ENCODE measurements at regions not wholly inside any gene's neighbourhood (a gene's known extent, or its start where the extent isn't known, plus 50 kb on each side); places are given as distances from the start of the nearest gene placed in this dataset.

DNA sequence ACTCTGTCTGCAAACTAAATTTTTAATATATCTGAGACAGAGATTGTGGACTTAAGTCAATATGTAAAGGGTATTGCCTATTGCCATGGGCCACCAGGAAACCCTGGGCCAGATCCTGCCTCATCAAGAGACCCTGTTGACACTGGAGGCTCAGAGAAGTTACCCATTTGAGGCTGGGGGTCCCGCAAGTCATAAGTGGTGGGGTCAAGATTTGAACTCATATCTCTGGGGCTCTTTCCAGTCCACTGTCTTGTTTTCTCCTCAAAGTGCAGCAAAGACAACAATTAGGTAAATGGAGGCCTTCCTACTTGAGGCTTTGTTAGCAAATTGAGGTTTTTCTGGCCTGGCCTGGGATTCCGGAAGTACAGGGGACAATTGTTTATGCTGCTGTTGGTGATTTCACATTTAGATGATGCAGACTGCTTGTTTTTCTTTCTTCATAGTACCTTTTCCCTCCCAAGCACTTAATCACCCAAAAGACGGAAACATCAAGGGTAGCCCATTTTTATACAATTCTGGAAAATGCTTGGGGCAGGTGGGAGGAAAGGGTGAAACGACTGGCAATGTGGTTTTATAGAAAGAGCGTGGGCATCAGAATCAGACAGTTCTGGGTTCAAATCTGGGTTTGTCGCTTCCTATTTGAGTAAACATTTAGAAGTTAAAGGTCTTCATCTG, 160.0 kb downstream of the SMIM20 start:
- no peak for DNase-seq (ENCODE audit: low read depth)

DNA sequence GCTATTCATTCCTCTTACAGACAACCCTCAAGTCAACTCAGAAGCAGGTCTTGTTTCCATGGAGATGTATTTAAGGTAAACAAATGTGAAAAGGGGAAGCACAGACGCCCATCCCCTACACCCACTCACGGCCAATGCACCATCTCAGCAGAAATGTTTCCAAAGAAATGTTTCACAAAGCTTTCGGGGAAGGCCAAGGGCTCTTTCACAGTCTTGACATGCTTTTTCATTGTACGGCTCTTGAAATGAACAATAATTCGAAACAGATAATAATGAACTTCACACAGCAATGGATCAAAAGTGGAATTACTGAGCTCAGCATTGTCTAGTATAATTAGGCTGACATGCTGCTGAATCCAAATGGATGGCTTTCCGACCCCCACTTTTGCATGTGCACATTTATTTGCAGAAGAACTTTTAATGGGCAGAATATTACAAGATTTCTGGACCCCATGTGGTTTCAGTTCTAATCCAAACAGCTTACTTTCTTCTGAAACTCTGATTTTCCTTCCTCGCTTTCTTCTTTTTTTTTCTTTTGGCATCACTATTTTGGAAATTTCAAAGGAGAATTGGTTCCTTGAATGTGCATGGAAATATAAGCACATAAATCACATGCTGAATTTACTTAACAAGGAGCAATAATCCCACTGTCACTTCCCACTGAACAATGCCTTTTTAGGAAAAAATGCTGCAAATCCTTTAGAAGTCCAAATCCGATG, 160.9 kb downstream of the SMIM20 start:
- DNase-seq (ENCODE audit: low read depth), result no peak

DNA sequence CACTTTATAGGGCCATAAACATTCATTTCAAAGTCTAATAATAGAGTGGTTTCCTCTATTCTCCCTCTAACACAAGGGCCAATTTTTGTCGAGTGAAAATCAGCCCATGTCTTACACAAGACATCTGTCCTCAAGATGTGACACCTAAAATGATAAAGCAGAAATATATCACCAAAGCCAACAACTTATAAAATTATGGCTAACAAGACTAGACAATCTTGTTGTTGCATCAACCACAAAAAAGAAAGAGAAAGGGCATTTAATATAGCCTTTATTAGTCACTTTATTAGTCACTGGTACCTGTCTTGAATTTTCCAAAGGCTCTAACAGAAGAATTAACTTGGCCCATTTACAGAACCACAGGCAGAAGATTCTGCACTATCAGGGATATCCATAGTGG, 161.6 kb downstream of the SMIM20 start:
- DNase-seq (ENCODE audit: low read depth), result no peak

DNA sequence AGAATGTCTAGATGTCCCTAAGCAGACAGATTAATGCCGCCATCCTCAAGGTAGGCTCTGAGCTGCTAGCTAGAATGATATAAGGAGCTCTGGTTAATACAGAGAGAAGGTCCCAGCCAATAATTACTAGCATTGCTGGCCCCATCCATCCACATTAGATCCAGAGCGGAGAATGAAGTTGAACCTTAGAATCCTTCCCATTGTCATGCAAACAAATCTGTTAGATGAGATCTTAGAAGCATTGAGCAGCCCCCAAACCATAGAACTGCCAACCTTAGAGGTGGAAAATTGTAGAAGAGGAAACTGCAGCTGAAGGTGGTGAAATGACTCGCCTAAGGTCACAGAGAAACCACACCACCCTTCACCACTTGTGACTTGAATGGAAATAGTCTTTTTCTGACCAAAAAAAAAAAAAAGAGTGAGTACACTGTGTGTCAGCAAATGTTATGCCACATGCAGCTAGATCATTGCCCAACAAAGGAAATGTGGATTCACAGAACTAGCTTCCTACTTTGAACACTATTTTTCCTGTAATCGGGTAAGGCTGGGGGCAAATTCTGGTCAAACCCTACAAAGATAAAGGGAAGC, 162.1 kb downstream of the SMIM20 start:
- no peak for DNase-seq (ENCODE audit: low read depth)

DNA sequence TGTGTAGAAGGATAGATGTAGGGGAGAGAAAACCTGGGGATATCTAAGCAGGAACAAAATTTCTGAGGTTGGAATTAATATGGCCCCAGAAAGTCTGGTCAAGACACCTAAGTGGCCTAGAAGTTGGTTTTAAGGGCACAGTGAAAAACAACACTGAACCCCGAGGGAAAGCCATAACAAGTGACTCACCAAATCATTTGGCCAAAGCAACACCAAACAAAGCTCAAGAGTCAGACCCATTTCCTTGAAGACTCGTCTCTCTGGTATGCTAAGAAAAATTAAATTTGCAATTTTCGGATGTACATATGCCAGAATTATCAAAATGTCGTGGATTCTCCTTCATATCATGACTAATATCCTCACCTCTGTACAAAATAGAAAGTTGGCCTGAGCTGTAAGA, 162.9 kb downstream of the SMIM20 start:
- DNase-seq (ENCODE audit: low read depth), result no peak

DNA sequence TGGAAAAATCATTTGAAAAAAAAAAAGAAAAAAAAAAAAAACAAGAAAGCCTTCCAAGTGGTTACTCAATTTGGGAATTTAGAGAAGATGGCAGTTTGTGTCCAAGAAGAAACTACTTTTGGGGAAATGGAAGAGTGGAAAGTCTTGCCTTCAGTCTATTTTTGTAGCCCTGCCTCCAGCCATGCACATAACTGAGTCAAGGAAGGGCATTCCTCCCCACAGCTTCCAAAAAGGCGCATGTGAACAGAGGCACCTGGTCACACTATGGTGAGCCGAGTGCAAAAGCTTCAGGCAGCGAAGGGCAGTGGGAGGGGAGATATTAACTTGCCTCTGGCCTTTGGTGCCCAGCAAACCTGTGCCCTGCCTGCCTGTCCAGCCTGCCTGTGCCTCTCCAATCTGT, 163.7 kb downstream of the SMIM20 start:
- no peak for DNase-seq (ENCODE audit: low read depth)

DNA sequence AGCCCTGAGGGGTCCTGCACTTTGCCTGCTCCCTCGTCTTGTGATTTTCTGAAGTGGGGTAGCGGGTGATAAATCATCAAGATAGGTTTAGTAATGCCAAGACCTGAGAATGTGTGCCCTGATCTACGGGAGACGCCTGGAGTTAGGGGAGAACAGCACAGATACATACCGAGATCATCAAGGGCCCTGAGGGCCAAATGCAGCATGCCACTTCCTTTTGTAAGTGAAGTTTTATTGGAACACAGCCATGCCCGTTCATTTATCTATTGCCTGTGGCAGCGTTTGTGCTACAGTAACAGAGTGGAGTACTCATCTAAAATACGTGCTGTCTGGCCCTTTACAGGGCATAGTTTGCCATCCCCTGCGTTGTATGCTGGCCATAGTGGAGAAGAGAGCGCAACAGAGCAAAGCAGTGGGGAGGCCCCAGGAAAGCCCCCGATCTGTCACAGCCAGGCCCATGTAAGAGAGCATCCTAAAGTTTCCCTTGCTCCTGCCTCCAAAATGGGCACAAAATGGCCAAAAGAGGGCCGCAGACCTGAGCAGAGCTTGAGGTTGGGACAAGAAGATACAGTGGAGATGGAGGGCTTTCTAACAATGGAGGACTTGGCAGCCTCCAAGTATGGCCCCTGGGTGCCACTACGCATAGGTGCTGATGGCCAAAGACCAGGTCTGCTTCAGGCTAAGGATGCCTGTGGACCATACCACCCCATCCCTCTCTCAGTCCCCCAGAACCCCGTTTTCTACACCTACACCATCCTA, 167.0 kb downstream of the SMIM20 start:
- no peak for DNase-seq (ENCODE audit: low read depth)

DNA sequence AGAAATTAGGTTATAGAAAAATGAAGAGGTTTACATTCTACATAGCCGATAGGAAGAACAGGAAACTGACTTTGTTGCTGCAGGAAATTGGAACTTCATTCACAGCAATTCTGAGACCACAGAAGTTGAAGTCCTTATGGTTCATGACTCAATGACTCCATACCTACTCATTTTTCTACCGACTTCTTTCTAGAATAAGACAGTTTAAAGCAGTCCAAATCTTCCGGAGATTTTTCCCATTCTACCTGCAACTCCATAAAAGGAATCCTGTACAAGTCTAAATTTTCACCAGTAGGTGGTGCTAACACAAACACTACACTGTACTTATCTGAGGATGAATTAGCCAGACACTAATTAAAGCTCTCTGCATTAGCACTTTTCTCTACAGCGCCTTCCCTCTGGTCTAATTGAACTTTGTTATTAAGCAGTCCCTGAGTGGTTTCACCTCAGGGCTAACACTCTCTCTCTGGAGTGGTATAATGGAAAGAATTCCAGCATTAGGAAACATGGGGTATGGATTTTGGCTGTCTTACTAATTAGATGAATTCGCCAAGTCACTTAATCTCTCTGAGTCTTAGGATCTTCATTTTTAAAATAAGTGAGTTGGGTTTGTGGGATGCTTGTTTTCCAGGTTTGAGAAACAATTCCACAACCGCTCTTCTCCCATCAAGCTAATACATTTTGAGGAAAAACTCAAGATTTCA, 167.9 kb downstream of the SMIM20 start:
- DNase-seq (ENCODE audit: low read depth), result no peak

DNA sequence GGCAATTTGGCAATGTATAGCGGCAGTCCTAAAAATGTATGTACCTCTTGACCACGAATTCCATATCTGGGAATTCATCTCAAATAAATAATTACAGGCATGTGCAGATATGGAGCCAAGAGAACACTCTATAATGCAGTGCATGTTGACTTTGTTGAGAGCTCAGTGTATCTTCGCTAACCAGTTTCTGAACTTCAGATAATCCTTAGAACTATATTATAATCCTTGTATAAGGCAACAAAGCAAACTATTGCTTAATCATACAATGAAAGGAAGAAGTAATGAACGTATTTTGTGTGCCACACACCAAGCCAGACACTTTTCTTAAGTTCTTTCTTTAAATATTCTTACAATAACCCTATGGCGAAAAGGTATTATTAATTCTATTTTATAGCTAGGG, 168.5 kb downstream of the SMIM20 start:
- DNase-seq (ENCODE audit: low read depth), result no peak

DNA sequence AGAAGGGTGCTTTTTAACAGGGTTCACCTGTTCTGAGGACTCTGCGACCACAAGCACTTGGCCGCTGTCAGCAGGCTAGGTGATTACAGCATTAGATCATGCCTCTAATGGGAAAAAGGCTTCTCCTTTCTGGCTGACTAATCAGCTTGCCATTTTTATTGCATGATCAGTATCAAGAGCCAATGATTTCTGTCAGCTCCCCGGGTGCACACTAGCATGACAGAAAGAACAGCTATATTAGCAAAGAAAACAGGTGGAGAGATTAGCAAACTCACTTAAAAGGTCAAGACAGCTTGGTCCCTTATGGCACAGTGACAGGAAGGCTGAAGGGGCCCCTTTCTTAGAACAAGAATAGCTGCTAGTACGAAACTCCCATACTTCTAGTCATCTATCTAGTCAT, 170.0 kb downstream of the SMIM20 start:
- peak; percentile 52 for DNase-seq (ENCODE audit: low read depth)

DNA sequence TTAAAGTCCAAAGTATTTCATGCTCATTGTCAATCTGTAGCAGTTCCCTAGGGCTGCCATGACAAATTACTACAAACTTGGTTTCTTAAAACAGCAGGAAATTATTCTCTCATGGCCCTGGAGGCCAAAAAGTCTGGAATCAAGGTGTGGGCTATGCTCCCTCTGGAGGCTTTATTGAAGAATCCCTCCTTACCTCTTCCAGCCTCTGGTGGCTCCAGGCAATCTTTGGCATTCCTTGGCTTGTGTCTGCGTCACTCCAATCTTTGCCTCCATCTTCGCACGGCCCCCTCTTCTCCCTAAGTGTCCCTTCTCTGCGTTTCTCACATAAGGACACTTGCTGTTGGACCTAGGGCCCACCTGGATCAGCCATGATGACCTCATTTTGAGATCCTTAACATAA, 170.4 kb downstream of the SMIM20 start:
- DNase-seq (ENCODE audit: low read depth), result no peak

DNA sequence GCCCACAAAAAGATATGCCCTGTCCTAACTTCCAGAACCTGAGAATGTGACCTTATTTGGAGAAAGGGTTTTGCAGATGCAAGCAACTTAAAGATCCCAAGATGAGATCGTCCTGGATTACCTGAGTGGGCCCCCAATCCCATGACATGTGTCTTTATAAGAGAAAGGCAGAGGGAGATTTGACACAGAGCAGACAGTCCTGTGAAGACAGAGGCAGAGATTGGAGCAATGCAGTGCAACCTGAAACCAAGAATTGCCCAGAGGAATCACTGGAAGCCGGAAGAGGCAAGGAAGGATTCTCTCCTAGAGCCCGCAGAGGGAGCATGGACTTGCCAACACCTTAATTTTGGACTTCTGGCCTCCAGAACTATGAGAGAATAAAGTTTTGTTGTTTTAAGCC, 171.5 kb downstream of the SMIM20 start:
- no peak for DNase-seq (ENCODE audit: low read depth)

DNA sequence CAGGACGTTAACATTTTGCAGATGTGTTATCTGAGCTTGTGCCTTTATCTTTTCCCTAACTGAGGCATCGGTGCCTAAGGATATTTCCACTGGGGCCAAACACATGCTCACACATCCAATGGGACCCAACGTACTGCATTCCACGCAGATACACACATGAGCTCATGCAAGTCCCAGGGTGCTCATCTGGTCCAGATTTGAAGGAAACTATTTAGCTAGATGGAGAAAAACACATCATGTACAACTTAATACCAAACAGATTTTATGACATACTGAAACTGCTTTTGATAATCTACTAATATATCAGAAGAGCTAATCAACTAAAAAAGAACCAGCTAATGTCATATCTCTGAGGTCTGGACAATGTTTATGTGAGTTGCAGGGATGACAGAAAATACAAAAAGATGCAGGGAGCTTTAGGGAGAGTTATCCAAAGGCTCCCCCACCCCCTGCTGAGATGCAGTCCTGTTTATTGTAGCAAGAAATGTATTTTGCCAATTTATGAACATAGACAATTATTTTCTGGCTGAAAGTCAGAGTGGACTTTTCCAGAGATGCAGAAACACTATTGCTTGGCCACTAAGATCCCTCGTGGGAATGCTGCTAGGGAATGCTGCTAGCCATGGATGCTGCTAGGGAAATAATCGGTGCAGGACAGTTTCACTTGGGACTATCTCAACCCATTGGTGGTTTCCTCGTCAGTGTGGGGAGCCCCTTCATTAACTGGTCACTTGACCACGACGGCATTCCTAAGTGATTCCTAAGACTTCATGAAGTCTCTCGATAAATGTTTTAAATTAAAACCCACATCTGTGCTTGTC, 172.8 kb downstream of the SMIM20 start:
- peak; percentile 49 for DNase-seq (ENCODE audit: low read depth)

DNA sequence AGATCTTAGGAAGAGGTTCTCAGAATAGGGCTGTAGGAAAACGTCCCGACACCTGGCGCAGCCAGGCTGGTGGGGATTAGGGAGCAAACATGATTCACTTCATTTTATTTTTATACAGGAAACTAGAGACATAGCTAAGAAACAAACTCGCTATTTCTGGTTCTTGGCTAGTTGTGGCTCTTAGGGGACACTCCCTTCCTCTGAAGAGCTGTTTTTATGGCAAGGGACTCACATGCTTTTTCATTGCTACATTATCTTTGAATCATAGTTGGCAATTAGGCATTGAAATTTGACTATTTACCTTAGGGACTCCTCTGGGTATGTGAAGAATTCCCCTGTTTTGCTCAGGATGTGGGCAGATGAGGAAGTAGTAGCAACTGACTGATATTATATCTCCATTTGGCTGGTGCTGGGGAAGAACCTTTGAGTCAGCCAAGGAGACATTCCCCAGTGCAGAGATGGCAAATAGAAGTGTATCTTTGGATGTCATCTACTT, 174.5 kb downstream of the SMIM20 start:
- DNase-seq (ENCODE audit: low read depth), result peak; percentile 72

DNA sequence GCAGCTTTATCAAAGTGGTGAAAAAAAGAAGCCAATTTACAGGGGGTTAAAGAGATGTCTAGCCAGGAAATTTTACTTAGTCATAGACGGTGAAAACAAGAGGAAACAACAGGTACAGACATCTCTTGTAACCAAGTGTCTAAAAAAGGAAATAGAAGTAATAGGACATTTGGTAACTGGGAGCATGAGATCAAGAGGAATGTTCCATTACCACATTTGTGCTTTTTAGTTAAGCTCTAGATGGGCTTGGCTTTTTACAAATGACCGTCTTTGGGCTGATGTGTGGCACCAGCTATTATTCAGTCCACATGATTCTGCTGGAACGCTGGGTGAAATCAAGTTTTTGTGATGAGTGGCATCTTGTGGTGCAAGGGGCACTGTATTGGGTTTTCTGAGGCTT, 179.5 kb downstream of the SMIM20 start:
- DNase-seq (ENCODE audit: low read depth), result no peak

DNA sequence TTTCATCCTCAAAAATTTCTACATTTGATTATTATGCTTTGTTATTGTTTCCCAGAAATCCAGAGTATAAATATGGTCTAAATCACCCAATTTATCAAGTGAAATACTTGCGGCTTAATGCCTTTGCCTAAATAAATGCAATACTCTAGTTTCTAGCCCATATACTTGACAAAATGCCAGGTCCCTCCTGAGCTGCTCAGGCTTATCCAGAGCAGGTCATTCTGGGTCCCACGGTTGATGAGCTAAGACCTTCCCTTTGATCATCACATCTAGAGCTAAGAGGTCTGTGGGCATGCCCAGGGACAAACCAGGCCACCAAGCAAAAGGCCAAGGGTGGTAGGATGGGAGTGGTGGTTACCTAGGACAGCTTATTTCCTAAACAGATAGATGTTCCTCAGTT, 180.1 kb downstream of the SMIM20 start:
- DNase-seq (ENCODE audit: low read depth), result no peak

DNA sequence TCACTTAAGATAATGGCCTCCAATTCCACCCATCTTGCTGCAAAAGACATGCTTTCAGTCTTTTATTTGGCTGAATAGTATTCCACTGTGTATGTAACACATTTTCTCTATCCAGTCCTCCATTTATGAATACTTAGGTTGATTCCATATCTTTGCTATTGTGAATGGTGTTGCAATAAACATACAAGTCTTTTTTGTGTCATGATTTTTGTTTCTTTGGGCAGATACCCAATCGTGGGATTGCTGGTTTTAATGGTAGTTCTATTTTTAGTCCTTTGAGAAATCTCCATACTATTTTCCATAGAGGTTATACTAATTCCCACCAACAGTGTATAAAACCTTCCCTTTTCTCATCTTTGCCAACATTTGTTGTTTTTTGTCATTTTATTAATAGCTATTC, 180.9 kb downstream of the SMIM20 start:
- no peak for DNase-seq (ENCODE audit: low read depth)

DNA sequence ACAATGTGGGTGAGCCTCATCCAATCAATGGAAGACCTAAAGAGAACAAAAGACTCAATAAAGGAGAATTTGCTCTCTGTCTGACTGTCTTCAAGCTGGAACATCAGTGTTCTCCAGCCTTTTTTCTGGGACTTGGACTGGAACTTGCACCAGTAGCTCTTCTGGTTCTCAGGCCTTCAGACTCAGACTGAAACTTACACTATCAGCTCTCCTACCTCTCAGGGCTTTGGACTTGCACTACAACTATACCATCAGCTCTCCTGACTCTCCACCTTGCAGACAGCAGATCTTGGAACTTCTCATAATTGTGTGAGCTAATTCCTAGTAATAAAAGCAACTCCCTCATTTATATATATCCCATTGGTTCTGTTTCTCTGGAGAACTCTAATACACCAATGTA, 185.9 kb downstream of the SMIM20 start:
- no peak for DNase-seq (ENCODE audit: low read depth)

DNA sequence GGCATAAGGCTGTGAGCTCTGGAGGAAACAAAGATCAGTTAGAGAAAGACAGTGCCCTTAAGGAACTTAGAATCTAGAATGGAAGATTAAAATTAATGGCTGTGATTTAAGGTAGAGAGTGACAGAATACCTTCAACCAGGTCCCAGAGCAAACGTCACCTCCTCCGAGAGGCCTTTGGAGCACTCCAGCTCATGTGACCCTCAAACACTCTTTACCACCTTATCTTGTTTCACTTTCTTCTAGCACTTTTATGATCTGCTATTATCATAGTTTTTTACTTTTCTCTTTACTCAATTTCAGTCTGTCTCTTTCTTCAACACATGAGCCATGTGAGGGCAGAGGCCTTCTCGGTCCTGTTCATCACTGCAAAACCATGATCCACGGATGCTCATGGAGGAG, 187.0 kb downstream of the SMIM20 start:
- DNase-seq (ENCODE audit: low read depth), result no peak

DNA sequence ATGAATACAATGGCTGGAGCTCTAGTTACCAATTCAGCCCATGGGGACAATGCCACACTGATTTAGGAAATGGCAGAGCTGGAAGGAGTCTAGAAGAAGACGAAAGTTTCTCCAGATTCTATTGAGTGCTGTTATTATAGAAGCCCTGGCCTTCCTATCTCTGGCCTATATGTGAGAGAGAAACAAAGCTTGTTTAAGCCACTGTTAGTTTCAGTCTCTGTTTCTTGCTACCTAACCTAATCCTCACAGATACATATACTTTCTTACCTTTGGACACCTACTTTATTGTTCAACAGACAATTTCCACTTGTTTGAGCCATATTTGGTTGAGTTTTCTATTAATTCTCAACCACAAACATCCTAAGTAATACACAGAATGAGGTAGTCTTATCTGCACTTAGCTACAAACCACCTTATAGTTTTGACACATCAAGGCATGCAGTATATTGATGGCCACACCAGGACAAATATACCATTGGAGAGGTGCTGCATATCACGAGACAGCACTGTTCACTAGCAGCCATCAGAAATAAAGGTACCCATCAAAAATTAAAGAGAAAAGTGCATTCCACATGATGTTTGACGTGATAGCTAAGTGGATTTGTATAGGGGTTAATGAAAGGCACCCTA, 190.2 kb downstream of the SMIM20 start:
- DNase-seq (ENCODE audit: low read depth), result no peak

DNA sequence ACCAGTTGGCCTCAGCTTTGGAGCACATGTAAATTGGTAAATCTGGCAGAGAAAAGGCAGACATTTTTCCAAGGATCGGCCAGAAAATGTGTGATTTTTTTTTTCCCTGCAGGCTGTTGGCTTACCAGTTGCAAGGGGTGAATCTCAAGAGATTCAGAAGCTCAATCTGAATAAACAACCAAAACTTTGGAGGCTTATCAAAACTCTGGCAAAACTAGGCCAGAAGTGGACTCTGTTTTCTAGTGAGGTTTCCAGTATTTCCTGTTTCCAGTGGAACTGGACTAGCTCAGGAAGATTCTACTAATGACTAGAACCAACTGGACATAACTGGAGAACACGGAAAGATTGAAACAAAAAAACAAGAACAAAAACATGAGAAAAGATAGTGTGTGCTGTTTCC, 191.3 kb downstream of the SMIM20 start:
- DNase-seq (ENCODE audit: low read depth), result no peak
